Esophagus squamous epithelium (tissue), 4 donors: ENCODE measurements at regions not wholly inside any gene's neighbourhood (a gene's known extent, or its start where the extent isn't known, plus 50 kb on each side); places are given as distances from the start of the nearest gene placed in this dataset.

ENCODE experiments used
- POLR2A ChIP-seq, 4 donors: fragments of 450-650 bp; IDR thresholded peaks; one replicate each; pipeline ENCODE4 v1.6.1; 2017; ENCODE audit warnings: antibody characterized with exemption in 4 of 4, mild to moderate bottlenecking in 4 of 4, moderate library complexity in 3 of 4
- TF ChIP-seq, protein P1 (sequence below), 6 experiments: fragments of 450-650 bp in 4 of 6; fragments of 200-600 bp in 2 of 6; sonication (generic) in 2 of 6; IDR thresholded peaks; one replicate each; pipeline ENCODE4 v1.5.1; 2016 to 2019; ENCODE audit warnings: antibody characterized with exemption in 6 of 6, mild to moderate bottlenecking in 4 of 6, moderate library complexity in 4 of 6

GRCh38 chr3:23644676-23645075 is 161.1 kb upstream of the UBE2E1 start:
- TF ChIP-seq, protein P1, sequence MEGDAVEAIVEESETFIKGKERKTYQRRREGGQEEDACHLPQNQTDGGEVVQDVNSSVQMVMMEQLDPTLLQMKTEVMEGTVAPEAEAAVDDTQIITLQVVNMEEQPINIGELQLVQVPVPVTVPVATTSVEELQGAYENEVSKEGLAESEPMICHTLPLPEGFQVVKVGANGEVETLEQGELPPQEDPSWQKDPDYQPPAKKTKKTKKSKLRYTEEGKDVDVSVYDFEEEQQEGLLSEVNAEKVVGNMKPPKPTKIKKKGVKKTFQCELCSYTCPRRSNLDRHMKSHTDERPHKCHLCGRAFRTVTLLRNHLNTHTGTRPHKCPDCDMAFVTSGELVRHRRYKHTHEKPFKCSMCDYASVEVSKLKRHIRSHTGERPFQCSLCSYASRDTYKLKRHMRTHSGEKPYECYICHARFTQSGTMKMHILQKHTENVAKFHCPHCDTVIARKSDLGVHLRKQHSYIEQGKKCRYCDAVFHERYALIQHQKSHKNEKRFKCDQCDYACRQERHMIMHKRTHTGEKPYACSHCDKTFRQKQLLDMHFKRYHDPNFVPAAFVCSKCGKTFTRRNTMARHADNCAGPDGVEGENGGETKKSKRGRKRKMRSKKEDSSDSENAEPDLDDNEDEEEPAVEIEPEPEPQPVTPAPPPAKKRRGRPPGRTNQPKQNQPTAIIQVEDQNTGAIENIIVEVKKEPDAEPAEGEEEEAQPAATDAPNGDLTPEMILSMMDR (IDR thresholded peaks at IDR 0.05): no peak
- no peak for TF ChIP-seq POLR2A (IDR thresholded peaks at IDR 0.05)
